ENCODE measurements at regions not wholly inside any gene's neighbourhood (a gene's known extent, or its start where the extent isn't known, plus 50 kb on each side); places are given as distances from the start of the nearest gene placed in this dataset.

GRCh38 chr17:49916854-49917515 is 52.0 kb upstream of the DLX4 start:
- TF ChIP-seq BHLHE40 (IDR thresholded peaks at IDR 0.05; ENCODE audit: borderline replicate concordance in 1 of 2, low read depth in 2 of 2, low read length in 1 of 2) (no peak), FOXM1 (IDR thresholded peaks at IDR 0.05; ENCODE audit: low read depth, low read length) (no peak), SUZ12 (IDR thresholded peaks at IDR 0.05; ENCODE audit: unreplicated experiment) (no peak), KDM1A (IDR thresholded peaks at IDR 0.05; ENCODE audit: borderline replicate concordance) (no peak), ZNF24 (IDR thresholded peaks at IDR 0.05) (no peak), EZH2 (IDR thresholded peaks at IDR 0.05; ENCODE audit: borderline replicate concordance, control insufficient read depth, low read depth, low read length) (no peak), STAT1 (conservative IDR thresholded peaks at IDR 0.05) (no peak), CEBPB (IDR thresholded peaks at IDR 0.05; ENCODE audit: borderline replicate concordance in 1 of 2, low read depth in 2 of 2, low read length in 2 of 2) (no peak), CHD4 (IDR thresholded peaks at IDR 0.05) (no peak), SRF (IDR thresholded peaks at IDR 0.05; ENCODE audit: low read depth in 2 of 2, low read length in 2 of 2) (no peak), GABPA (IDR thresholded peaks at IDR 0.05; ENCODE audit: low read depth) (no peak)
- TF ChIP-seq, protein P1, sequence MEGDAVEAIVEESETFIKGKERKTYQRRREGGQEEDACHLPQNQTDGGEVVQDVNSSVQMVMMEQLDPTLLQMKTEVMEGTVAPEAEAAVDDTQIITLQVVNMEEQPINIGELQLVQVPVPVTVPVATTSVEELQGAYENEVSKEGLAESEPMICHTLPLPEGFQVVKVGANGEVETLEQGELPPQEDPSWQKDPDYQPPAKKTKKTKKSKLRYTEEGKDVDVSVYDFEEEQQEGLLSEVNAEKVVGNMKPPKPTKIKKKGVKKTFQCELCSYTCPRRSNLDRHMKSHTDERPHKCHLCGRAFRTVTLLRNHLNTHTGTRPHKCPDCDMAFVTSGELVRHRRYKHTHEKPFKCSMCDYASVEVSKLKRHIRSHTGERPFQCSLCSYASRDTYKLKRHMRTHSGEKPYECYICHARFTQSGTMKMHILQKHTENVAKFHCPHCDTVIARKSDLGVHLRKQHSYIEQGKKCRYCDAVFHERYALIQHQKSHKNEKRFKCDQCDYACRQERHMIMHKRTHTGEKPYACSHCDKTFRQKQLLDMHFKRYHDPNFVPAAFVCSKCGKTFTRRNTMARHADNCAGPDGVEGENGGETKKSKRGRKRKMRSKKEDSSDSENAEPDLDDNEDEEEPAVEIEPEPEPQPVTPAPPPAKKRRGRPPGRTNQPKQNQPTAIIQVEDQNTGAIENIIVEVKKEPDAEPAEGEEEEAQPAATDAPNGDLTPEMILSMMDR (IDR thresholded peaks at IDR 0.05 in 2 of 3, conservative IDR thresholded peaks at IDR 0.05 in 1 of 3; ENCODE audit: control insufficient read depth in 2 of 3, extremely low read depth in 1 of 3, insufficient read depth in 1 of 3, low read depth in 3 of 3, low read length in 3 of 3), result no peak
